Fibroblast of lung (primary cell): ENCODE measurements at regions not wholly inside any gene's neighbourhood (a gene's known extent, or its start where the extent isn't known, plus 50 kb on each side); places are given as distances from the start of the nearest gene placed in this dataset.
A peak's percentile ranks its signal among the peaks of the same experiment; 100 is the strongest.

ENCODE experiments used
- DNase-seq, 2 donors: peaks; one replicate each; pipeline versions ENCODE4 v3.0.0 to v3.0.0-alpha.2; 2010; ENCODE audit warnings: low read depth in 2 of 2
- H2AFZ ChIP-seq: 2 replicates; pipeline ENCODE4 v1.5.1; 2012; ENCODE audit warnings: low read length, control low read depth, inconsistent platforms
- H3K27ac ChIP-seq: 2 replicates; pipeline ENCODE4 v1.5.1; 2011; ENCODE audit warnings: low read length, control low read depth; ENCODE audit not compliant: insufficient read depth
- H3K27me3 ChIP-seq: 2 replicates; pipeline ENCODE4 v1.5.1; 2011; ENCODE audit warnings: mild to moderate bottlenecking, low read length; ENCODE audit not compliant: control insufficient read depth, insufficient read depth
- H3K36me3 ChIP-seq: 2 replicates; pipeline ENCODE4 v1.5.1; 2011; ENCODE audit warnings: low read length; ENCODE audit not compliant: control insufficient read depth, insufficient read depth
- H3K4me1 ChIP-seq: 2 replicates; pipeline ENCODE4 v1.5.1; 2011; ENCODE audit warnings: low read length; ENCODE audit not compliant: control insufficient read depth, insufficient read depth; ENCODE audit errors: extremely low read depth
- H3K4me2 ChIP-seq: 2 replicates; pipeline ENCODE4 v1.5.1; 2011; ENCODE audit warnings: low read length, control low read depth; ENCODE audit not compliant: insufficient read depth; ENCODE audit errors: extremely low read depth
- H3K4me3 ChIP-seq, 4 experiments: fragments of 200-600 bp in 1 of 4; sonication (generic) in 1 of 4; replicated peaks in 1 of 4; 2 replicates each; pipeline ENCODE4 v1.5.1; 2011 to 2016; ENCODE audit warnings: low read length in 4 of 4, low read depth in 3 of 4, mild to moderate bottlenecking in 3 of 4, control low read depth in 2 of 4, inconsistent platforms in 1 of 4, mixed read lengths in 1 of 4; ENCODE audit not compliant: insufficient read depth in 1 of 4; ENCODE audit errors: control extremely low read depth in 1 of 4
- H3K79me2 ChIP-seq: 2 replicates; pipeline ENCODE4 v1.5.1; 2012; ENCODE audit warnings: mild to moderate bottlenecking, low read length, inconsistent platforms; ENCODE audit not compliant: control insufficient read depth, insufficient read depth
- H3K9ac ChIP-seq: 2 replicates; pipeline ENCODE4 v1.5.1; 2011; ENCODE audit warnings: mild to moderate bottlenecking, low read length, control low read depth; ENCODE audit not compliant: insufficient read depth
- H3K9me3 ChIP-seq: 2 replicates; pipeline ENCODE4 v1.5.1; 2012; ENCODE audit warnings: low read depth, low read length; ENCODE audit not compliant: control insufficient read depth, insufficient read depth
- H4K20me1 ChIP-seq: 2 replicates; pipeline ENCODE4 v1.5.1; 2011; ENCODE audit warnings: low read length; ENCODE audit not compliant: control insufficient read depth, insufficient read depth; ENCODE audit errors: extremely low read depth
- CTCF ChIP-seq, 2 donors: IDR thresholded peaks in 1 of 2; conservative IDR thresholded peaks in 1 of 2; 1 replicate in 1 of 2; 2 replicates in 1 of 2; pipeline ENCODE4 v1.5.1; 2011 to 2012; ENCODE audit warnings: low read length in 2 of 2, control low read depth in 1 of 2, inconsistent platforms in 1 of 2, low read depth in 1 of 2, mild to moderate bottlenecking in 1 of 2
- EZH2 ChIP-seq: IDR thresholded peaks from 2 replicates; pipeline ENCODE4 v1.5.1; 2012; ENCODE audit warnings: low read length, control low read depth, mild to moderate bottlenecking; ENCODE audit errors: missing control alignments

DNA sequence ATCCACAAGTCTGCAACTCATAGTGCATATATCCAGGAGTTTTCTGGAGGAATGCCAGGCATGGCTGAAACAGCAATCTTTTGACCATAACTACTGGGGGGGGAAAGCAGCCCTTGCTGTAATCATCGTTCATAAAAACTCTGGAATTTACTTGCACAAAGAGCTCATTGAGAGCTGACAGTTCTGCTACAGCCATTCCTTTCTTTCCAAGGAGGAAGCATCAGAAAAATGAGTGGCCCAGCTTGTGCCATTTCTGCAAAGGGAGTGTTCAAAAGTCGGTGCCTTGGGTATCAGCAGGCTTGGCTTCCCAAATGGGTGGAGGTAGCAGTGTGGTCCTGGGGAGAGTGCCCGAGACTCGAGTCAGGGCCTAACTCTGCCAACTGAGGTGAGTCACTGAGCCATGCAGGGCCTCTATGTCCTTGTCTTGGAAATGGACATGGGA lies 101.5 kb downstream of the GCNT1 start:
- Histone ChIP-seq H3K27me3 (no peaks in the 10 kb centered on the region), H3K79me2 (no peaks in the 10 kb centered on the region), H2AFZ (no peak overlapping the region), H3K4me2 (peak overlapping the region; percentile 4), H4K20me1 (no peaks in the 10 kb centered on the region), H3K9ac (no peak overlapping the region), H3K4me1 (peaks cover 14% of the 10 kb centered on the region), H3K27ac (no peak overlapping the region), H3K4me3 (no peak overlapping the region), H3K9me3 (no peaks in the 10 kb centered on the region), H3K36me3 (no peaks in the 10 kb centered on the region)
- TF ChIP-seq EZH2, result no peak
- no peak for TF ChIP-seq CTCF (conservative IDR thresholded peaks at IDR 0.05 in 1 of 2, IDR thresholded peaks at IDR 0.05 in 1 of 2; ENCODE audit: low read depth in 1 of 2, low read length in 2 of 2)
- DNase-seq, result peak; percentile 73 to 84

DNA sequence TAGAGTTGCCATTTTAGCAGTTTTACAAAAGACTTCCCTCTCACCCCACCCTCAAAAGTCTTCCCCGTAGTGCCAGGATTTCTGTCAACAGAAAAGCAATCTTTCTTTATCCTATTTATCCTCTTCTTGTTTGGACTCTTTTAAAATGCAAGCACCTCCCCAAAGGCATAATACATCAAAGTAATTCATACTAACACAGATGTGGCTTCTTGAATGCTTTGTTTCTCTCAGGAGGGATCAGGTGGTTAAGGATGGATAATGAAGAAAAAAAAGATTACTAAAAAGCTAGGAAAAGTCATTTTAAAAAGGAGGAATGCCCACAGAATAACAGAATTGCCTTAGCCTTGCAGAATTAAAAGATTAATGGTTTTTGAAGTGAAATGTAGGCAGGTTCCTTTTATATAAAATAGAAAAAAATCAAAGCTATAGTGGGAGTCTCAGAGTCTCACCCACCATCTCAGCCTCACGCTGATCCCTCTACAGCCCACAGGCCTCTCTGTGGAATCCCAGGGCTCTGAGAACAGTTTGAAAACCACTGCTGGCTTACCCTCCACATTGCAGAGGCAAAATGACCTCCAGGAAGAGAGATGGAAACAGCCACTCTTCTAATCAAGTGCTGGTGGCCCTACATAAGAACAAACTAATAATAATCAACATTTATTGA lies 102.2 kb downstream of the GCNT1 start:
- DNase-seq, result no peak
- no peaks in the 10 kb centered on the region for H3K27me3 ChIP-seq
- no peaks in the 10 kb centered on the region for H3K36me3 ChIP-seq
- TF ChIP-seq EZH2, result no peak
- TF ChIP-seq CTCF (conservative IDR thresholded peaks at IDR 0.05 in 1 of 2, IDR thresholded peaks at IDR 0.05 in 1 of 2; ENCODE audit: low read depth in 1 of 2, low read length in 2 of 2), result no peak
- no peaks in the 10 kb centered on the region for H3K9me3 ChIP-seq
- H3K4me2 ChIP-seq, result no peak overlapping the region
- H3K79me2 ChIP-seq, result no peaks in the 10 kb centered on the region
- H3K27ac ChIP-seq, result no peak overlapping the region
- H3K4me3 ChIP-seq, result no peak overlapping the region
- no peaks in the 10 kb centered on the region for H4K20me1 ChIP-seq
- H3K9ac ChIP-seq, result no peak overlapping the region
- H2AFZ ChIP-seq, result no peak overlapping the region
- peaks cover 14% of the 10 kb centered on the region for H3K4me1 ChIP-seq
